Pancreas (tissue), 10 donors: ENCODE measurements at regions not wholly inside any gene's neighbourhood (a gene's known extent, or its start where the extent isn't known, plus 50 kb on each side); places are given as distances from the start of the nearest gene placed in this dataset.

ENCODE experiments used
- ATAC-seq, 4 donors: fragments of 200-7000 bp; cut with Tn5 transposase; one replicate each; pipeline versions ENCODE4 v1.8.0 to v1.9.1; 2020; ENCODE audit warnings: mild to moderate bottlenecking in 4 of 4, moderate library complexity in 4 of 4
- DNase-seq, 6 donors: peaks; one replicate each; pipeline ENCODE4 v3.0.0-alpha.2; 2020
- FAIRE-seq: peaks from 2 replicates; lab custom pipeline; 2012; peaks lifted over from hg19 to GRCh38; lab: Jason Lieb, UNC
- H3K27ac ChIP-seq, 4 donors: fragments of 200-600 bp; sonication (generic); 1 replicate in 3 of 4; 2 replicates in 1 of 4; pipeline versions ENCODE4 v1.5.0 to v1.8.0; 2020
- H3K27me3 ChIP-seq, 4 donors: fragments of 200-600 bp; one replicate each; pipeline ENCODE4 v1.8.0; 2021
- H3K36me3 ChIP-seq, 3 donors: fragments of 200-600 bp; sonication (generic) in 1 of 3; one replicate each; pipeline versions ENCODE4 v1.5.0 to v1.8.0; 2020 to 2021
- H3K4me1 ChIP-seq, 3 donors: fragments of 200-600 bp; one replicate each; pipeline ENCODE4 v1.8.0; 2021
- H3K4me3 ChIP-seq, 4 donors: fragments of 200-600 bp; sonication (generic) in 2 of 4; one replicate each; pipeline versions ENCODE4 v1.5.0 to v1.8.0; 2020 to 2021
- H3K9me3 ChIP-seq, 4 donors: fragments of 200-600 bp; one replicate each; pipeline ENCODE4 v1.8.0; 2021
- WGBS, 2 donors: extraction: QIAGEN DNeasy Blood & Tissue Kit; methylation state at CpG; one replicate each; pipeline ENCODE4 v1.1.7; 2013; 5-methylcytosine and 5-hydroxymethylcytosine counted together
- intact Hi-C, 3 donors: fragments of 100-400 bp; cut with DNase I; formaldehyde crosslinking; loops; one replicate each; pipeline versions ENCODE4 v1.11.1 to v1.14.2; 2022
- TF ChIP-seq, protein P1 (sequence below), 4 donors: fragments of 200-600 bp; sonication (generic) in 3 of 4; IDR thresholded peaks; one replicate each; pipeline versions ENCODE4 v1.5.0 to v1.8.0; 2021; ENCODE audit warnings: antibody characterized with exemption in 4 of 4
- donor health status: healthy with polysubstance abuse.
- donor health status: DM: no; HTN: no; CAD: no; lungs with moderate emphysema.
- donor health status: DM: no; HTN: no; CAD: no.
- donor health status: control.
- donor health status: control.
- donor health status: Bipolar disorder and iron deficiency.
- donor health status: DM: yes; HTN: yes; CAD: no.
- donor health status: DM: no; HTN: no; CAD: no.
- donor health status: DM: no; HTN: no; CAD: no.
- donor health status: DM: yes; HTN: yes; CAD: no.

DNA sequence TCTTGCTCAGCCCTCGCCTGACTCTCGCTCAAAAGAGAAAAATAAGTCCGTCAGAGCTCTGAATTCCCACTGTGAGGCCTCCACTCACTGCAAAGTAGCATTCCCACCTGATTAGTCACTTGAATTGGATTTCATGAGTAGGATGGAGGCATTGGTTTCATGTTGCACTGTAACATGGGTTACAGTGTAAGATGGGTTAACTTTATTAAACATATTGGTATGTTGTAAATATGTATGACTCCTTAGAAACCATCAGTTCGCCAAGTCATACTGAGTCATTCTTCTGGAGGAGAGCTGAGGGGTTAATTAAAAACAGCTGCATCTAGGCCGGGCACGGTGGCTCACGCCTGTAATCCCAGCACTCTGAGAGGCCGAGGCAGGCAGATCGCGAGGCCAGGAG lies 93.8 kb upstream of the BNC2 start:
- FAIRE-seq (no peak), DNase-seq (no peak), ATAC-seq (no peak)
- H3K27ac ChIP-seq: no peak overlapping the region
- no peaks in the 10 kb centered on the region for H3K9me3 ChIP-seq
- TF ChIP-seq, protein P1, sequence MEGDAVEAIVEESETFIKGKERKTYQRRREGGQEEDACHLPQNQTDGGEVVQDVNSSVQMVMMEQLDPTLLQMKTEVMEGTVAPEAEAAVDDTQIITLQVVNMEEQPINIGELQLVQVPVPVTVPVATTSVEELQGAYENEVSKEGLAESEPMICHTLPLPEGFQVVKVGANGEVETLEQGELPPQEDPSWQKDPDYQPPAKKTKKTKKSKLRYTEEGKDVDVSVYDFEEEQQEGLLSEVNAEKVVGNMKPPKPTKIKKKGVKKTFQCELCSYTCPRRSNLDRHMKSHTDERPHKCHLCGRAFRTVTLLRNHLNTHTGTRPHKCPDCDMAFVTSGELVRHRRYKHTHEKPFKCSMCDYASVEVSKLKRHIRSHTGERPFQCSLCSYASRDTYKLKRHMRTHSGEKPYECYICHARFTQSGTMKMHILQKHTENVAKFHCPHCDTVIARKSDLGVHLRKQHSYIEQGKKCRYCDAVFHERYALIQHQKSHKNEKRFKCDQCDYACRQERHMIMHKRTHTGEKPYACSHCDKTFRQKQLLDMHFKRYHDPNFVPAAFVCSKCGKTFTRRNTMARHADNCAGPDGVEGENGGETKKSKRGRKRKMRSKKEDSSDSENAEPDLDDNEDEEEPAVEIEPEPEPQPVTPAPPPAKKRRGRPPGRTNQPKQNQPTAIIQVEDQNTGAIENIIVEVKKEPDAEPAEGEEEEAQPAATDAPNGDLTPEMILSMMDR (IDR thresholded peaks at IDR 0.05): no peak
- intact Hi-C loops: no loop called here
- no peaks in the 10 kb centered on the region for H3K27me3 ChIP-seq
- H3K4me1 ChIP-seq: no peaks in the 10 kb centered on the region
- WGBS, 2 donors: 85 to 93% methylated on average over 10 of the region's 10 CpGs
- H3K36me3 ChIP-seq: no peaks in the 10 kb centered on the region
- H3K4me3 ChIP-seq: no peak overlapping the region

DNA sequence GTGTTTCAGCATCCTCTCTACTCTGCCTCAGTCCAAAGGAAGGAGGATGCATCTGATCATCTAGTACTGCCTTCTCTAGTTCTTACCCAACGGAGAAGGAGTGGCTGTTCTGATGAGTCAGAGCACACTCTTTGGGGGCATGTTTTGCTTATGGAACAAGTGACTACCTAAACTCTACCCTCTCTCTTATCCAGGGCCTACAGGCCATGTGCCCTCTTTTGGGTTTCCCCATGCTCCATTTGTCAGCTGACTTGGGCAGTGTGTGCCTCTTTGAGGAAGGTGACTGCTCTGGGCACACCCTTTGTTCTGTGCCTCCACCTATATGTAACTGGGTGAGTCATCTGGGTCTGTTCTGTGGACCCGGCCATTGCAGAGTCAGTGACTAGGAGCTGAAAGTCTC lies 89.6 kb upstream of the BNC2 start:
- Histone ChIP-seq H3K4me3 (no peak overlapping the region), H3K36me3 (no peaks in the 10 kb centered on the region), H3K4me1 (no peaks in the 10 kb centered on the region), H3K27ac (no peak overlapping the region), H3K9me3 (no peaks in the 10 kb centered on the region), H3K27me3 (no peaks in the 10 kb centered on the region)
- ATAC-seq: no peak
- WGBS, 2 donors: 63 to 77% methylated on average over 2 of the region's 2 CpGs
- intact Hi-C loops: no loop called here
- TF ChIP-seq, protein P1 (IDR thresholded peaks at IDR 0.05): no peak
- no peak for FAIRE-seq
- no peak for DNase-seq

DNA sequence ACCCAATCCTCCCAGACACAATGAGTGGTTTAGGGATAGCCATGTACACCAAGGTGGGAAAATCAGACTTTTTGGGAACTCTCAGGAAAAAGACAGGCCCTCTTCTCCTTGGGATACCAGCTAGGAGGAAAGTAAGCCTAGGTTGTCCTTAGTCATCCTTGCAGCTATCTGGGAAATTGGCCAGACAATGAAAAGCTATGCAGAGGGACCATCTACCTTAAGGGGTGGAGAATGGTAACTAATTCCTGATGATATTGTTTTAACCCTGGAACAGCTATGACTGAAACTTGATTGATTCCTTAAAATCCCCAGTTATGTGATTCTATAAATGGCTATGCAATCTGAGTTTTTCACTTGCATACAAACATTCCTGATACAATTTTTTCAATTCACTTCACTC lies 88.9 kb upstream of the BNC2 start:
- Histone ChIP-seq H3K36me3 (no peaks in the 10 kb centered on the region), H3K4me1 (no peaks in the 10 kb centered on the region), H3K27me3 (no peaks in the 10 kb centered on the region), H3K9me3 (no peaks in the 10 kb centered on the region), H3K4me3 (no peak overlapping the region), H3K27ac (no peak overlapping the region)
- FAIRE-seq (no peak), ATAC-seq (no peak), DNase-seq (no peak)
- intact Hi-C loops: no loop called here
- TF ChIP-seq, protein P1 (IDR thresholded peaks at IDR 0.05): no peak

DNA sequence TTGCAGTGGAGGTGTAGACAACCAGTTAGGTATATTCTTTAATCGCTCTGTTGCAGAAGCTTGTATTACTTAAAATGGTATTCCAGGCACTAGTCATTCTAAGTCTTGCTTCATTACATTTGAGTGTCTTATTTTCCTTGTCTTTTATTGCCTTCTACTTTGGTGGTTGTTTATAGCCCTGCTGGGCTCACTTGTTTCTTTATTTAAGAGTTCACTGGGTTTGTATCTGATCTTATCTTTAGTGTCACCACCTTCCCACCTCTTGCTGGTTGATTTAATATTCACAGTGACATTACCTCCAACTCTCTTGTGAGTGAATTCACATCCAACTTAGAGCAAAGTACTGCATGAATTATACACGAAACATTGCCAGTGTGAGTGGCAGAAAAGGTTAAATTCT lies 83.6 kb upstream of the BNC2 start:
- H3K36me3 ChIP-seq: no peaks in the 10 kb centered on the region
- H3K4me1 ChIP-seq: no peaks in the 10 kb centered on the region
- no peak overlapping the region for H3K4me3 ChIP-seq
- ATAC-seq (no peak), FAIRE-seq (no peak), DNase-seq (no peak)
- H3K27me3 ChIP-seq: no peaks in the 10 kb centered on the region
- TF ChIP-seq, protein P1 (IDR thresholded peaks at IDR 0.05): no peak
- no peaks in the 10 kb centered on the region for H3K9me3 ChIP-seq
- intact Hi-C loops: no loop called here
- WGBS, 2 donors: 62 to 77% methylated on average over 2 of the region's 2 CpGs
- H3K27ac ChIP-seq: no peak overlapping the region

DNA sequence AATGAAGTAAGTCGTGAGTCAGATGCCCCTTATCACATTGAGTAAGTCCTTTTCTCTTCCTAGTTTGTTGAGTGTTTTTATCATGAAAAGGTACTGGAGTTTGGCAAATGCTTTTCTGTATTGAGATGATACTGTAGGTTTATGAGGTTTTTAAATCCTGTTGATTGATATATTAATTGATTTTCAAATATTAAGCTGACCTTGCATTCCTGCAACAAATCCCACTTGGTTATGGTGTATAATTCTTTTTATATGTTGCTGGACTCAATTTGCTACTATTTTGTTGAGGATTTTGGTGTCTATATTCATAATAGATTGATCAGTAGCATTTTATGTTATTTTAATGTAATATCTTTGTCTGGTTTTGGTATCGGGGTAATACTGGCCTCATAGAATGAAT lies 81.0 kb upstream of the BNC2 start:
- Histone ChIP-seq H3K9me3 (no peaks in the 10 kb centered on the region), H3K4me3 (no peak overlapping the region), H3K27me3 (no peaks in the 10 kb centered on the region), H3K4me1 (no peaks in the 10 kb centered on the region), H3K36me3 (no peaks in the 10 kb centered on the region), H3K27ac (no peak overlapping the region)
- intact Hi-C loops: no loop called here
- FAIRE-seq (no peak), ATAC-seq (no peak), DNase-seq (no peak)
- 70 to 81% methylated on average over 2 of the region's 2 CpGs for WGBS, 2 donors
- TF ChIP-seq, protein P1 (IDR thresholded peaks at IDR 0.05): no peak
